ENCODE measurements at regions not wholly inside any gene's neighbourhood (a gene's known extent, or its start where the extent isn't known, plus 50 kb on each side); places are given as distances from the start of the nearest gene placed in this dataset.

DNA sequence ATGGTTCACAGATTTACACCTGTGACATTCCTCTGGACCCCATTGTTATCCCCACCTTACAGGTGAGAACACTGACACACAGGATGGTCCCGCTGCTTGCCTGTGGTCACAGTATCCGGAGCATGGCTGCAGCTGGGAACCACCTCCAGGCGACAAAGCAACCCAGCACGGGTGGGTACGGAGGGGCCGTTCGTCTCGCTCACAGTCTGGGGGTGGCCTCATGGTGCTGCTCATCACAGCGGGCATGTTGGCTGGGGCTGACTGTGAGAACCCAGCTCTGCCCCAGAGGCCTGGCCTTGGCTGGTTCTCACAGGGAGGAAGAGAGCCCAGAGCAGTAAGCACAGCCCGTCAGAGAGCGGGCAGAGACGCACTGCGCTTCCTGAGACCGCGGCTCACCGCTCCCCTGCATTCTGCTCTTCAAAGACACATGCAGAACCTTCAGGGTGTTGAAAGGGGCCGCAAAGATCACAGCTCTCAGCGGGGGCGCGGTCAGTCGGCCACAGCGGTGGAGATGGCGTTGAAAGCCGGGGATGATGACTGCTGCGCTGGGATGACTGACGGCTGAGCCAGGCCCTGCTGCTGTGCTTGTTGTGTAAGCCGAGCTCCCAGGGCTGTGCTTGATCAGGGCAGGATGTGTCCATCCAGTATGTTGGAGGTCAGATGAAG is 423.0 kb downstream of the BRD1 start:
- ATAC-seq (ENCODE audit: low FRiP score) (no peak), DNase-seq (ENCODE audit: low spot score) (no peak)
- TF ChIP-seq CTCF (IDR thresholded peaks at IDR 0.05): no peak

- TF ChIP-seq CTCF (IDR thresholded peaks at IDR 0.05): no peak
- ATAC-seq (ENCODE audit: low FRiP score): no peak
- no peak for DNase-seq (ENCODE audit: low spot score)
These were observed 423.7 kb downstream of the BRD1 start for GRCh38 chr22:49404020-49404419.

GRCh38 chr22:49403102-49403501 is 424.6 kb downstream of the BRD1 start:
- no peak for ATAC-seq (ENCODE audit: low FRiP score)
- TF ChIP-seq CTCF (IDR thresholded peaks at IDR 0.05): no peak
- no peak for DNase-seq (ENCODE audit: low spot score)

GRCh38 chr22:49402169-49402568 is 425.5 kb downstream of the BRD1 start:
- ATAC-seq (ENCODE audit: low FRiP score) (no peak), DNase-seq (ENCODE audit: low spot score) (no peak)
- TF ChIP-seq CTCF (IDR thresholded peaks at IDR 0.05): no peak

DNA sequence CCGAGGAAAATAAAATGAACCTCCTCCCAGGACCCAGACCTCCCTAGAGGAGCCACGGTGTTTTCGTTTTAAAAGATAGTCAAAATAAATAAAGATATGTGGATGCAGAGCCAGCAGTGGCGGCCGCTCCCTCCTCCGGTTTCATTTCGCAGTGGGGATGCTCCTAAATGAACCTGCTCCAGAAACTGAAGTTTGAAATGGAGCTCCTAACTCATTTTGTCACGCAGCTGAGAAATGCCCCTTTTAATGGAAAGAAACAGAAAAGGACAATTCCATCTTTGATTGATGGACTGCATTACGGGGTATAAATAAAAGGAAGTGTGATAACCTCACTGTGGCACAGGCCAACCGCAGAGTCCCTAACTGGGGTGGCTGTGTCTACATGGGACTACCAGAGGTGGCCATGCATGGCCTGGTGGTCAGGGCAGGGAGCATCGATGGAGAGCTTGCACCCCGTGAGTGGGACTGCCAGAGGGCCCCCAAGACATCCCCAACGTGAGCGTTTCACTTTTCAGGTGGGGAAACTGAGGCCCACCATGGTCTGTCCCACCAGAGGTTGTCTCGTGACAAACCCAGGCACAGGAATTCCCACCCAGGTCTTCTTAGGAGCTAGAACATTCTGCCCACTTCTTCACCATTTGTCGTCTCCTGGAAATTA is 426.6 kb downstream of the BRD1 start:
- ATAC-seq (ENCODE audit: low FRiP score) (no peak), DNase-seq (ENCODE audit: low spot score) (no peak)
- no peak for TF ChIP-seq CTCF (IDR thresholded peaks at IDR 0.05)

- no peak for TF ChIP-seq CTCF (IDR thresholded peaks at IDR 0.05)
- no peak for DNase-seq (ENCODE audit: low spot score)
These were observed 427.3 kb downstream of the BRD1 start for GRCh38 chr22:49400136-49400940.

More at GRCh38 chr22:49400136-49400940, 427.3 kb downstream of the BRD1 start:
- ATAC-seq (ENCODE audit: low FRiP score): no peak

All from omental fat pad (tissue), 3 donors.